ENCODE measurements at regions not wholly inside any gene's neighbourhood (a gene's known extent, or its start where the extent isn't known, plus 50 kb on each side); places are given as distances from the start of the nearest gene placed in this dataset.

- TF ChIP-seq HOXA3 (CRISPR knock-in tag; IDR thresholded peaks at IDR 0.05) (no peak), ISL2 (CRISPR knock-in tag; IDR thresholded peaks at IDR 0.05) (no peak), NR1H2 (CRISPR knock-in tag; IDR thresholded peaks at IDR 0.05; ENCODE audit: borderline replicate concordance, low read depth) (no peak), HNF4A (CRISPR knock-in tag; IDR thresholded peaks at IDR 0.05) (peak; percentile 79), CREB1 (IDR thresholded peaks at IDR 0.05) (no peak), CREB1 (CRISPR knock-in tag; IDR thresholded peaks at IDR 0.05) (no peak), TBL1XR1 (IDR thresholded peaks at IDR 0.05; ENCODE audit: borderline replicate concordance, low read length, partially characterized antibody) (no peak), ATAD3A (CRISPR knock-in tag; IDR thresholded peaks at IDR 0.05) (no peak), ZNF318 (CRISPR knock-in tag; IDR thresholded peaks at IDR 0.05) (no peak), ZNF101 (CRISPR knock-in tag; IDR thresholded peaks at IDR 0.05; ENCODE audit: borderline replicate concordance, low read depth) (no peak), ZSCAN22 (CRISPR knock-in tag; IDR thresholded peaks at IDR 0.05) (no peak), ZNF761 (CRISPR knock-in tag; conservative IDR thresholded peaks at IDR 0.05) (no peak), ZNF17 (CRISPR knock-in tag; IDR thresholded peaks at IDR 0.05) (no peak), ATF7-NPFF (CRISPR knock-in tag; IDR thresholded peaks at IDR 0.05; ENCODE audit: low read depth) (no peak), MED8 (CRISPR knock-in tag; IDR thresholded peaks at IDR 0.05; ENCODE audit: insufficient replicate concordance) (no peak), SOX5 (CRISPR knock-in tag; IDR thresholded peaks at IDR 0.05; ENCODE audit: borderline replicate concordance) (peak; percentile 32; the same call in 1 of the 2 replicates), NONO (IDR thresholded peaks at IDR 0.05) (no peak), NONO (CRISPR knock-in tag; conservative IDR thresholded peaks at IDR 0.05) (no peak), ZNF597 (CRISPR knock-in tag; IDR thresholded peaks at IDR 0.05) (no peak), KLF15 (CRISPR knock-in tag; IDR thresholded peaks at IDR 0.05; ENCODE audit: borderline replicate concordance) (no peak)
- TF ChIP-seq, protein P1, sequence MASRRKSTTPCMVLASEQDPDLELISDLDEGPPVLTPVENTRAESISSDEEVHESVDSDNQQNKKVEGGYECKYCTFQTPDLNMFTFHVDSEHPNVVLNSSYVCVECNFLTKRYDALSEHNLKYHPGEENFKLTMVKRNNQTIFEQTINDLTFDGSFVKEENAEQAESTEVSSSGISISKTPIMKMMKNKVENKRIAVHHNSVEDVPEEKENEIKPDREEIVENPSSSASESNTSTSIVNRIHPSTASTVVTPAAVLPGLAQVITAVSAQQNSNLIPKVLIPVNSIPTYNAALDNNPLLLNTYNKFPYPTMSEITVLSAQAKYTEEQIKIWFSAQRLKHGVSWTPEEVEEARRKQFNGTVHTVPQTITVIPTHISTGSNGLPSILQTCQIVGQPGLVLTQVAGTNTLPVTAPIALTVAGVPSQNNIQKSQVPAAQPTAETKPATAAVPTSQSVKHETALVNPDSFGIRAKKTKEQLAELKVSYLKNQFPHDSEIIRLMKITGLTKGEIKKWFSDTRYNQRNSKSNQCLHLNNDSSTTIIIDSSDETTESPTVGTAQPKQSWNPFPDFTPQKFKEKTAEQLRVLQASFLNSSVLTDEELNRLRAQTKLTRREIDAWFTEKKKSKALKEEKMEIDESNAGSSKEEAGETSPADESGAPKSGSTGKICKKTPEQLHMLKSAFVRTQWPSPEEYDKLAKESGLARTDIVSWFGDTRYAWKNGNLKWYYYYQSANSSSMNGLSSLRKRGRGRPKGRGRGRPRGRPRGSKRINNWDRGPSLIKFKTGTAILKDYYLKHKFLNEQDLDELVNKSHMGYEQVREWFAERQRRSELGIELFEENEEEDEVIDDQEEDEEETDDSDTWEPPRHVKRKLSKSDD (CRISPR knock-in tag; IDR thresholded peaks at IDR 0.05; ENCODE audit: low read depth), result no peak
These were observed 53.6 kb upstream of the MAP3K13 start (continued) for GRCh38 chr3:185309302-185309701.

All from HepG2 (cell line).